Glutamatergic neuron (in vitro differentiated cells): ENCODE measurements at regions not wholly inside any gene's neighbourhood (a gene's known extent, or its start where the extent isn't known, plus 50 kb on each side); places are given as distances from the start of the nearest gene placed in this dataset.
"Not testable (repeated sequence)": the region's sequence is repeated elsewhere in the genome, so short reads cannot be mapped to it uniquely, and the experiment has no call there.

Source experiments
- DNase-seq: peaks from one replicate; pipeline ENCODE4 v3.0.0; 2022
- H3K27ac Mint-ChIP-seq: one replicate; pipeline ENCODE4 v1.8.0; 2020; ENCODE audit warnings: mild to moderate bottlenecking, mixed read lengths, inconsistent platforms; ENCODE audit not compliant: unreplicated experiment
- H3K27me3 Mint-ChIP-seq: one replicate; pipeline ENCODE4 v1.8.0; 2020; ENCODE audit warnings: mild to moderate bottlenecking, moderate library complexity, mixed read lengths, inconsistent platforms; ENCODE audit not compliant: unreplicated experiment
- H3K36me3 Mint-ChIP-seq: one replicate; pipeline ENCODE4 v1.8.0; 2020; ENCODE audit warnings: mild to moderate bottlenecking, mixed read lengths, inconsistent platforms; ENCODE audit not compliant: unreplicated experiment
- H3K4me1 Mint-ChIP-seq: one replicate; pipeline ENCODE4 v1.8.0; 2020; ENCODE audit warnings: mild to moderate bottlenecking, low read depth, mixed read lengths, inconsistent platforms; ENCODE audit not compliant: unreplicated experiment
- H3K4me3 Mint-ChIP-seq: one replicate; pipeline ENCODE4 v1.8.0; 2020; ENCODE audit warnings: mild to moderate bottlenecking, mixed read lengths, inconsistent platforms; ENCODE audit not compliant: unreplicated experiment
- H3K9me3 Mint-ChIP-seq: one replicate; pipeline ENCODE4 v1.8.0; 2020; ENCODE audit warnings: mild to moderate bottlenecking, moderate library complexity, mixed read lengths, inconsistent platforms; ENCODE audit not compliant: unreplicated experiment
- CTCF ChIP-seq: fragments of 200-600 bp; sonication (generic); IDR thresholded peaks from one replicate; pipeline ENCODE4 v1.5.0; 2021; ENCODE audit not compliant: partially characterized antibody, unreplicated experiment

GRCh38 chr7:113282875-113283274, 164.5 kb upstream of the SMIM30 start:
- Mint-ChIP-seq H3K27me3 (no peaks in the 10 kb centered on the region), H3K4me1 (no peaks in the 10 kb centered on the region), H3K36me3 (no peaks in the 10 kb centered on the region), H3K27ac (no peak overlapping the region), H3K4me3 (no peak overlapping the region), H3K9me3 (no peaks in the 10 kb centered on the region)
- no peak for DNase-seq
- TF ChIP-seq CTCF, result no peak

GRCh38 chr7:113281223-113281622, 162.9 kb upstream of the SMIM30 start:
- H3K27ac Mint-ChIP-seq, result no peak overlapping the region
- H3K4me3 Mint-ChIP-seq, result no peak overlapping the region
- H3K36me3 Mint-ChIP-seq, result no peaks in the 10 kb centered on the region
- no peaks in the 10 kb centered on the region for H3K9me3 Mint-ChIP-seq
- TF ChIP-seq CTCF, result no peak
- H3K4me1 Mint-ChIP-seq, result no peaks in the 10 kb centered on the region
- no peaks in the 10 kb centered on the region for H3K27me3 Mint-ChIP-seq
- no peak for DNase-seq

- Mint-ChIP-seq H3K4me3 (no peak overlapping the region), H3K36me3 (no peaks in the 10 kb centered on the region), H3K9me3 (no peaks in the 10 kb centered on the region), H3K27ac (no peak overlapping the region), H3K27me3 (no peaks in the 10 kb centered on the region), H3K4me1 (no peaks in the 10 kb centered on the region)
- TF ChIP-seq CTCF, result no peak
- no peak for DNase-seq
Measured at GRCh38 chr7:113279256-113279655, 160.9 kb upstream of the SMIM30 start.

GRCh38 chr7:113270790-113271189, 152.4 kb upstream of the SMIM30 start:
- no peak overlapping the region for H3K27ac Mint-ChIP-seq
- H3K4me1 Mint-ChIP-seq, result no peaks in the 10 kb centered on the region
- DNase-seq, result no peak
- no peak overlapping the region for H3K4me3 Mint-ChIP-seq
- no peak for TF ChIP-seq CTCF
- peaks cover 6% of the 10 kb centered on the region for H3K9me3 Mint-ChIP-seq
- peaks cover 4% of the 10 kb centered on the region for H3K36me3 Mint-ChIP-seq
- no peaks in the 10 kb centered on the region for H3K27me3 Mint-ChIP-seq

- DNase-seq, H3K4me3 Mint-ChIP-seq, H3K9me3 Mint-ChIP-seq, H3K36me3 Mint-ChIP-seq, H3K27me3 Mint-ChIP-seq, H3K27ac Mint-ChIP-seq, H3K4me1 Mint-ChIP-seq: not testable (repeated sequence)
Measured at GRCh38 chr7:113269592-113269991, 151.2 kb upstream of the SMIM30 start.

- peaks cover 4% of the 10 kb centered on the region for H3K36me3 Mint-ChIP-seq
- no peak for TF ChIP-seq CTCF
- DNase-seq, result no peak
- no peaks in the 10 kb centered on the region for H3K27me3 Mint-ChIP-seq
- H3K27ac Mint-ChIP-seq, result no peak overlapping the region
- no peaks in the 10 kb centered on the region for H3K4me1 Mint-ChIP-seq
- H3K9me3 Mint-ChIP-seq, result peaks cover 6% of the 10 kb centered on the region
- H3K4me3 Mint-ChIP-seq, result no peak overlapping the region
Measured at GRCh38 chr7:113268757-113269156, 150.4 kb upstream of the SMIM30 start.
